Activated CD4-positive, alpha-beta T cell treated with anti-CD3 and anti-CD28 coated beads, Interleukin-2, amount 50 U/mL, for 48 hours (primary cell): ENCODE measurements at regions not wholly inside any gene's neighbourhood (a gene's known extent, or its start where the extent isn't known, plus 50 kb on each side); places are given as distances from the start of the nearest gene placed in this dataset.
"Not testable (repeated sequence)": the region's sequence is repeated elsewhere in the genome, so short reads cannot be mapped to it uniquely, and the experiment has no call there.

ENCODE experiments used
- DNase-seq, 2 experiments: peaks; one replicate each; pipeline ENCODE4 v3.0.0-alpha.2; 2020

- DNase-seq, result not testable (repeated sequence)
Observed at GRCh38 chr5:62240494-62240893, 65.5 kb upstream of the KIF2A start.

- not testable (repeated sequence) for DNase-seq
Observed at GRCh38 chr5:62242000-62242399, 64.0 kb upstream of the KIF2A start.

GRCh38 chr5:62243046-62243445 lies 63.0 kb upstream of the KIF2A start:
- DNase-seq, result not testable (repeated sequence)

GRCh38 chr5:62248192-62248591 lies 57.8 kb upstream of the KIF2A start:
- peak; percentile 25 to 45 for DNase-seq

GRCh38 chr5:62250085-62250484 lies 55.9 kb upstream of the KIF2A start:
- DNase-seq, result not testable (repeated sequence)

GRCh38 chr5:62250919-62251318 lies 55.1 kb upstream of the KIF2A start:
- DNase-seq, result not testable (repeated sequence)

GRCh38 chr5:62252519-62252918 lies 53.5 kb upstream of the KIF2A start:
- DNase-seq, result not testable (repeated sequence)

- not testable (repeated sequence) for DNase-seq
Observed at GRCh38 chr5:62255551-62255950, 50.5 kb upstream of the KIF2A start.

GRCh38 chr5:62256161-62257019 lies 49.6 kb upstream of the KIF2A start:
- no peak for DNase-seq
